HCT116 (cell line): ENCODE measurements at regions not wholly inside any gene's neighbourhood (a gene's known extent, or its start where the extent isn't known, plus 50 kb on each side); places are given as distances from the start of the nearest gene placed in this dataset.
"Not testable (repeated sequence)": the region's sequence is repeated elsewhere in the genome, so short reads cannot be mapped to it uniquely, and the experiment has no call there.

Source experiments
- ATAC-seq: fragments of 200-7000 bp; cut with Tn5 transposase; 2 replicates; pipeline ENCODE4 v1.9.1; 2020; ENCODE audit warnings: mild to moderate bottlenecking, moderate library complexity
- BruUV-seq: library from RNA; stranded (reverse); fragments of 400-500 nt; replicated peaks from 2 replicates; lab custom pipeline; 2021; lab: Mats Ljungman, UMichigan
- CTCF ChIA-PET: fragments of 300-600 bp; sonication (Branson Sonifier 250); formaldehyde crosslinking; loops from one replicate; lab custom pipeline; 2021; ENCODE audit warnings: antibody characterized with exemption; lab: Charles Lee
- POLR2A ChIA-PET: fragments of 300-600, 350-600 bp; sonication (Branson Sonifier 250); formaldehyde crosslinking; loops from one replicate; lab custom pipeline; 2021; ENCODE audit warnings: antibody characterized with exemption; lab: Charles Lee
- RAD21 ChIA-PET, 2 experiments: fragments of 300-600 bp; sonication (Branson Sonifier 250); formaldehyde crosslinking; loops; one replicate each; lab custom pipeline; 2023; ENCODE audit warnings: low total read pairs in 2 of 2; ENCODE audit not compliant: uncharacterized antibody in 2 of 2, unreplicated experiment in 2 of 2, low non-redundant PET in 1 of 2; lab: Charles Lee
- DNase-seq: peaks from one replicate; pipeline ENCODE4 v3.0.0-alpha.2; 2010; ENCODE audit warnings: low read depth, low spot score
- H2AFZ ChIP-seq: fragments of 200-600 bp; shearing (Covaris generic), sonication (generic); 2 replicates; pipeline ENCODE4 v1.6.1; 2017; ENCODE audit warnings: low read depth, mixed run types, mixed read lengths, antibody characterized with exemption, low read length; ENCODE audit not compliant: poor library complexity, severe bottlenecking
- H3K27ac ChIP-seq: 2 replicates; pipeline ENCODE4 v1.5.1; 2012; ENCODE audit warnings: low read depth, low read length
- H3K27me3 ChIP-seq: fragments of 200-600 bp; sonication (generic); 2 replicates; pipeline ENCODE4 v1.6.1; 2016; ENCODE audit warnings: mixed run types, low read length, mixed read lengths; ENCODE audit not compliant: insufficient read depth
- H3K36me3 ChIP-seq, 2 experiments: fragments of 200-500 bp in 1 of 2; fragments of 200-600 bp in 1 of 2; sonication (Bioruptor generic) in 1 of 2; sonication (generic) in 1 of 2; 2 replicates each; pipeline versions ENCODE4 v1.5.1 to v1.6.1; 2014 to 2016; ENCODE audit warnings: low read length in 2 of 2, inconsistent platforms in 1 of 2, mixed read lengths in 1 of 2, mixed run types in 1 of 2; ENCODE audit not compliant: insufficient read depth in 2 of 2, control insufficient read depth in 1 of 2
- H3K4me1 ChIP-seq, 2 experiments: fragments of 200-600 bp in 1 of 2; sonication (generic) in 1 of 2; 2 replicates each; pipeline versions ENCODE4 v1.5.1 to v1.6.1; 2012 to 2017; ENCODE audit warnings: low read length in 2 of 2, inconsistent platforms in 1 of 2, mild to moderate bottlenecking in 1 of 2, mixed read lengths in 1 of 2, mixed run types in 1 of 2, moderate library complexity in 1 of 2; ENCODE audit not compliant: insufficient read depth in 2 of 2, control insufficient read depth in 1 of 2
- H3K4me2 ChIP-seq: fragments of 200-600 bp; sonication (generic); 2 replicates; pipeline ENCODE4 v1.6.1; 2017; ENCODE audit warnings: mixed run types, low read length, mixed read lengths
- H3K4me3 ChIP-seq, 2 experiments: fragments of 200-600 bp in 1 of 2; sonication (generic) in 1 of 2; replicated peaks in 1 of 2; 2 replicates each; pipeline ENCODE4 v1.5.1; 2011 to 2016; ENCODE audit warnings: low read length in 2 of 2, control low read depth in 1 of 2, low read depth in 1 of 2, mild to moderate bottlenecking in 1 of 2, mixed read lengths in 1 of 2, mixed run types in 1 of 2
- H3K79me2 ChIP-seq: fragments of 200-600 bp; sonication (generic); 2 replicates; pipeline ENCODE4 v1.6.1; 2017; ENCODE audit warnings: mild to moderate bottlenecking, mixed run types, low read length, moderate library complexity, mixed read lengths; ENCODE audit not compliant: insufficient read depth
- H3K9ac ChIP-seq: fragments of 200-600 bp; sonication (generic); 2 replicates; pipeline ENCODE4 v1.6.1; 2016; ENCODE audit warnings: low read length, mixed read lengths
- H3K9me2 ChIP-seq: fragments of 200-600 bp; sonication (generic), shearing (Covaris generic); 2 replicates; pipeline ENCODE4 v1.6.1; 2017; ENCODE audit warnings: mixed run types, mild to moderate bottlenecking, moderate library complexity; ENCODE audit not compliant: insufficient read depth
- H3K9me3 ChIP-seq, 2 experiments: fragments of 200-500 bp in 1 of 2; fragments of 200-600 bp in 1 of 2; sonication (Bioruptor generic) in 1 of 2; sonication (generic) in 1 of 2; 2 replicates each; pipeline ENCODE4 v1.6.1; 2014 to 2017; ENCODE audit warnings: low read length in 2 of 2, mixed read lengths in 2 of 2, inconsistent platforms in 1 of 2, low read depth in 1 of 2, mild to moderate bottlenecking in 1 of 2, mixed run types in 1 of 2, moderate library complexity in 1 of 2; ENCODE audit not compliant: control insufficient read depth in 1 of 2, insufficient read depth in 1 of 2
- H4K20me1 ChIP-seq: fragments of 200-600 bp; sonication (generic), shearing (Covaris generic); 2 replicates; pipeline ENCODE4 v1.6.1; 2017; ENCODE audit warnings: mixed run types, mild to moderate bottlenecking, moderate library complexity; ENCODE audit not compliant: insufficient read depth
- ATF3 ChIP-seq: IDR thresholded peaks from 2 replicates; pipeline ENCODE4 v1.6.1; 2012
- CBX3 ChIP-seq: IDR thresholded peaks from 2 replicates; pipeline ENCODE4 v1.6.1; 2012; ENCODE audit warnings: low read depth
- CEBPB ChIP-seq: IDR thresholded peaks from 2 replicates; pipeline ENCODE4 v1.6.1; 2012; ENCODE audit warnings: low read depth
- ELF1 ChIP-seq: IDR thresholded peaks from 2 replicates; pipeline ENCODE4 v1.6.1; 2012; ENCODE audit warnings: low read depth, borderline replicate concordance
- EZH2phosphoT487 ChIP-seq: fragments of 200-600 bp; IDR thresholded peaks from 2 replicates; pipeline ENCODE4 v1.6.1; 2018; ENCODE audit warnings: antibody characterized with exemption, borderline replicate concordance
- FOSL1 ChIP-seq: IDR thresholded peaks from 2 replicates; pipeline ENCODE4 v1.6.1; 2012; ENCODE audit warnings: low read depth
- JUND ChIP-seq: IDR thresholded peaks from 2 replicates; pipeline ENCODE4 v1.6.1; 2012
- POLR2A ChIP-seq: IDR thresholded peaks from 2 replicates; pipeline ENCODE4 v1.7.0; 2011; ENCODE audit warnings: borderline replicate concordance; ENCODE audit not compliant: insufficient read depth, insufficient read length; ENCODE audit errors: extremely low read depth
- POLR2AphosphoS5 ChIP-seq: IDR thresholded peaks from 2 replicates; pipeline ENCODE4 v1.6.1; 2011; ENCODE audit warnings: mild to moderate bottlenecking, low read depth, low read length, moderate library complexity
- SP1 ChIP-seq: IDR thresholded peaks from 2 replicates; pipeline ENCODE4 v1.6.1; 2012; ENCODE audit warnings: low read depth
- SRF ChIP-seq: IDR thresholded peaks from 2 replicates; pipeline ENCODE4 v1.6.1; 2012; ENCODE audit warnings: low read depth
- TCF7L2 ChIP-seq: IDR thresholded peaks from 2 replicates; pipeline ENCODE4 v1.7.0; 2011; ENCODE audit warnings: borderline replicate concordance, inconsistent platforms; ENCODE audit not compliant: insufficient read depth, insufficient read length; ENCODE audit errors: extremely low read depth
- YY1 ChIP-seq: IDR thresholded peaks from 2 replicates; pipeline ENCODE4 v1.6.1; 2011; ENCODE audit warnings: low read length, low read depth, moderate library complexity, mild to moderate bottlenecking; ENCODE audit not compliant: insufficient replicate concordance; ENCODE audit errors: extremely low read depth
- ZFX ChIP-seq: fragments of 450-650 bp; IDR thresholded peaks from 2 replicates; pipeline ENCODE4 v1.6.1; 2017
- intact Hi-C: fragments of 100-400 bp; cut with micrococcal nuclease; formaldehyde crosslinking; loops from 2 replicates; pipeline ENCODE4 v1.10.0; 2022
- TF ChIP-seq, protein P1 (sequence below): IDR thresholded peaks from 2 replicates; pipeline ENCODE4 v1.6.1; 2011; ENCODE audit warnings: mild to moderate bottlenecking, low read length, moderate library complexity; ENCODE audit not compliant: insufficient replicate concordance; ENCODE audit errors: extremely low read depth

DNA sequence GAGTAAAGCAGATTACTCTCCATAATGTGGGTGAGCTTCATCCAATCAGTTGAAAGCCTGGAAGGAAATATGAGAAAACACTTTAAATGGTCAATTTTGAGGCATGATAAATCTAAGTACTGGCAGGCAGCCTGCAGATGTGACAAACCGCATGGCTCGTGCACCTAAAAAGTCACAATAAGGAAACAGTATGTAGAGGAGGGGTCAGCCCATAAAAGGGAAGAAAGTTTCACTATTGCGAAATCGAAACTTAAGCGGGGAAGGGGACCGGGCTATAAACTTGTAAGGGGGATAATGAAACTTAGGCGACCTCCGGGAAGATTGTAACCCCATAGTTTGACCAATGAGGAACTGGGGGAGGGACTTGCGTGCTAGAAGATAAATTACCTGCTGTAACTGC, 109.8 kb downstream of the PLPPR4 start (continued):
- TF ChIP-seq ATF3: no peak

- H3K4me1 ChIP-seq, H3K4me2 ChIP-seq, CTCF ChIA-PET, H3K4me3 ChIP-seq, H4K20me1 ChIP-seq, RAD21 ChIA-PET, H3K9ac ChIP-seq, intact Hi-C loops, H3K9me2 ChIP-seq, H3K36me3 ChIP-seq, H3K27me3 ChIP-seq, ATAC-seq, H2AFZ ChIP-seq, H3K9me3 ChIP-seq, BruUV-seq, H3K79me2 ChIP-seq, H3K27ac ChIP-seq, DNase-seq, POLR2A ChIA-PET: not testable (repeated sequence)
Observed at GRCh38 chr1:99374693-99375092, 110.4 kb downstream of the PLPPR4 start.

DNA sequence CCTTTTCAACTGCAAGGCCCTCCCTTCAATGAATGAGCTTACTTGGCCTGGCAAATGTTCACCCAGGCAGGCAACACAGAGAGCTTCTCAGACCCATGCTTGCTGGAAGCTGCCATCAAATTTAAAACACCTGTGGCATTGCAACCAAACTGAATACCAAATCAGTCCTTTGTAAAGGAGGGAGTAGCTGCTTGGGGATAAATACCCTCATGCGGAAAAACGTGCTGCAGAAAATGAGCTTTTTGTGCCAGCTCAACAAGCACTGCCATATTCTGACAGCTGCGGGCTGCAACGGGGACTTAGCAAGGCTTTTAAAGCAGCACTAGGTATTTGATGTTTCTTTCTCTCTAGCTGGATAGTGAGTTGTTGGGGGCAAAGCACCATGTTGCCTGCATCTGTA, 119.7 kb downstream of the PLPPR4 start:
- Histone ChIP-seq H3K79me2 (no peaks in the 10 kb centered on the region), H3K4me3 (no peak overlapping the region), H4K20me1 (no peaks in the 10 kb centered on the region), H3K27me3 (no peaks in the 10 kb centered on the region)
- CTCF ChIA-PET: no interaction called here
- intact Hi-C loops: no loop called here
- TF ChIP-seq ELF1 (no peak), SP1 (no peak), YY1 (no peak), EZH2phosphoT487 (no peak), POLR2AphosphoS5 (no peak), ZFX (no peak), CEBPB (no peak), SRF (no peak), FOSL1 (no peak), CBX3 (no peak), POLR2A (no peak), JUND (no peak), TCF7L2 (no peak)
- TF ChIP-seq, protein P1, sequence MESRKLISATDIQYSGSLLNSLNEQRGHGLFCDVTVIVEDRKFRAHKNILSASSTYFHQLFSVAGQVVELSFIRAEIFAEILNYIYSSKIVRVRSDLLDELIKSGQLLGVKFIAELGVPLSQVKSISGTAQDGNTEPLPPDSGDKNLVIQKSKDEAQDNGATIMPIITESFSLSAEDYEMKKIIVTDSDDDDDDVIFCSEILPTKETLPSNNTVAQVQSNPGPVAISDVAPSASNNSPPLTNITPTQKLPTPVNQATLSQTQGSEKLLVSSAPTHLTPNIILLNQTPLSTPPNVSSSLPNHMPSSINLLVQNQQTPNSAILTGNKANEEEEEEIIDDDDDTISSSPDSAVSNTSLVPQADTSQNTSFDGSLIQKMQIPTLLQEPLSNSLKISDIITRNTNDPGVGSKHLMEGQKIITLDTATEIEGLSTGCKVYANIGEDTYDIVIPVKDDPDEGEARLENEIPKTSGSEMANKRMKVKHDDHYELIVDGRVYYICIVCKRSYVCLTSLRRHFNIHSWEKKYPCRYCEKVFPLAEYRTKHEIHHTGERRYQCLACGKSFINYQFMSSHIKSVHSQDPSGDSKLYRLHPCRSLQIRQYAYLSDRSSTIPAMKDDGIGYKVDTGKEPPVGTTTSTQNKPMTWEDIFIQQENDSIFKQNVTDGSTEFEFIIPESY: no peak
- TF ChIP-seq, all 23 proteins: peak for 0
- H3K9me3 ChIP-seq: no peaks in the 10 kb centered on the region
- no peaks in the 10 kb centered on the region for H3K4me1 ChIP-seq
- H3K27ac ChIP-seq: no peak overlapping the region
- ATAC-seq (no peak), DNase-seq (no peak)
- no peak overlapping the region for H3K9ac ChIP-seq
- no peak overlapping the region for H3K4me2 ChIP-seq
- H3K36me3 ChIP-seq: no peaks in the 10 kb centered on the region
- no TSS peak for BruUV-seq
- ChIA-PET RAD21 (no interaction called here), POLR2A (no interaction called here)
- no peaks in the 10 kb centered on the region for H3K9me2 ChIP-seq
- no peak overlapping the region for H2AFZ ChIP-seq
